ENCODE measurements at regions not wholly inside any gene's neighbourhood (a gene's known extent, or its start where the extent isn't known, plus 50 kb on each side); places are given as distances from the start of the nearest gene placed in this dataset.
A peak's percentile ranks its signal among the peaks of the same experiment; 100 is the strongest.

DNA sequence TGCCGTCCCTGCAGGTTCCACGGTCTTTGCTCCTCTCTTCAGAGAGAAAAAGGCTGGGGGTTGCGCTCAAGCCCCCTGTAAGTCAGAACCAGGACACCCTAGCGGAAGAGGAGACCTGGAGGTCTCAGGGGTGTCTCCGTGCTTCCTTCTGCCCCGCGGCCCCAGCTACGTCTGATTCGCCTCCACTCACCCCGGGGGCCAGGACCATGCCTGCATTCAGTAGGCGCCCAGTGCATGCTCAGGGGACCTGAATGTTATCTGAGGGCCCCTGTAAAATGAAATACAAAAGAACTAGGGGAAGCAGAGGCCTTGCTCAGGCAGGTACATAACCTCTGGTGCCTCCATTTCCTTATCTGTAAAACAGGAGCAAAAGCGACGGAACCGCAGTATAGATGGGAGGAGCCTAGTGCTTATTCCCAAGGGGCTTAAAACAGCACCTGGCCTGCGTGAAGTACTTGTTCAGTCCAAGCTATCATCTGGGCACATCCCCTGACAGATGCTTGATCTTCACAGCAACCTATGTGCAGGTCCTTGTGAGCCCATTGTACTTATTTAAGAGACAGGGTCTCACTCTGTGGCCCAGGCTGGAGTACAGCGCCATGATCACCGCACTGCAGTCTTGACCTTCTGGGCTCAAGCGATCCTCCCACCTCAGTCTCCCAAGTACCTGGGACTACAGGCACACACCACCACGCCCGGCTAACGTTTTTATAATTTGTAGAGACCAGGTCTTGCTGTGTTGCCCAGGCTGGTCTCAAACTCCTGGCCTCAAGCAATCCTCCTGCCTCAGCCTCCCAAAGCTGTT, 110.3 kb upstream of the NCOR2 start:
- Histone ChIP-seq H3K27ac (no peak overlapping the region), H3K27me3 (no peaks in the 10 kb centered on the region), H3K36me3 (no peaks in the 10 kb centered on the region), H3K9me3 (no peaks in the 10 kb centered on the region), H3K4me3 (no peak overlapping the region), H3K4me1 (peaks cover 25 to 92% (median 37%) of the 10 kb centered on the region in 3 donors)
- TF ChIP-seq, protein P1, sequence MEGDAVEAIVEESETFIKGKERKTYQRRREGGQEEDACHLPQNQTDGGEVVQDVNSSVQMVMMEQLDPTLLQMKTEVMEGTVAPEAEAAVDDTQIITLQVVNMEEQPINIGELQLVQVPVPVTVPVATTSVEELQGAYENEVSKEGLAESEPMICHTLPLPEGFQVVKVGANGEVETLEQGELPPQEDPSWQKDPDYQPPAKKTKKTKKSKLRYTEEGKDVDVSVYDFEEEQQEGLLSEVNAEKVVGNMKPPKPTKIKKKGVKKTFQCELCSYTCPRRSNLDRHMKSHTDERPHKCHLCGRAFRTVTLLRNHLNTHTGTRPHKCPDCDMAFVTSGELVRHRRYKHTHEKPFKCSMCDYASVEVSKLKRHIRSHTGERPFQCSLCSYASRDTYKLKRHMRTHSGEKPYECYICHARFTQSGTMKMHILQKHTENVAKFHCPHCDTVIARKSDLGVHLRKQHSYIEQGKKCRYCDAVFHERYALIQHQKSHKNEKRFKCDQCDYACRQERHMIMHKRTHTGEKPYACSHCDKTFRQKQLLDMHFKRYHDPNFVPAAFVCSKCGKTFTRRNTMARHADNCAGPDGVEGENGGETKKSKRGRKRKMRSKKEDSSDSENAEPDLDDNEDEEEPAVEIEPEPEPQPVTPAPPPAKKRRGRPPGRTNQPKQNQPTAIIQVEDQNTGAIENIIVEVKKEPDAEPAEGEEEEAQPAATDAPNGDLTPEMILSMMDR (IDR thresholded peaks at IDR 0.05): no peak
- no peak for TF ChIP-seq POLR2A (IDR thresholded peaks at IDR 0.05)
- WGBS, 2 donors: 86 to 91% methylated on average over 10 to 18 of the region's 21 CpGs
- intact Hi-C loops (cut with DNase I): no loop called here
- no peak for DNase-seq

DNA sequence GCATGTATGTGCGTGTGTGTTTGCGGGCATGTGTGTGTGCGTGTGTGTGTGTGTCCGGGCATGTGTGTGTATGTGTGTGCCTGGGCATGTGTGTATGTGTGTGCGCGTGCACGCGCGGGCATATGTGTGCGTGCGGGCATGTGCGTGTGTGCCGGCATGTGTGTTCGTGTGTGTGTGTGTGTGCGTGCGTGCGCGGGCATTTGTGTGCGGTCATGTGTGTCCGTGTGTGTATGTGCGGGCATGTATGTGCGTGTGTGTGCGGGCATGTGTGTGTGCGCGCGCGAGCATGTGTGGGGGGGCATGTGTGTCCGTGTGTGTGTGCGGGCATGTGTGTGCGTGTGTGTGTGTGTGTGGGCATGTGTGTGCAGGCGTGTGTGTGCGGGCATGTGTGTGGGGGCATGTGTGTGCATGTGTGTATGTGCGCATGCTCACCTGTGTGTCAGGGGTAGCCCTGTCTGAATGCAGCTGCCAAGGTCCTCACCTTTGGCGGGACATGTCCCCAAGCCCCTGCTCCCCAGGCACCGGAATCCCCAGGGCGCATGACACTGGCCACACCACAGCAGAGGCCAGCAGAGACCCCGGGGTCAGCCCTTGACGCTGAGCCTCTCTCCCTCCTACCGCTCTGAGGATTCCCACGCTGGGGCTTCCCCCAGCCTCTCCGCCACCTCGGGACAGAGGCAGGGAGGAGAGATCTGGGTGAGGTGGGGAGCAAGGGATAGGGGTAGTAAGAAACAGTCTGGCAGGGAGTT, 109.5 kb upstream of the NCOR2 start:
- H3K9me3 ChIP-seq: no peaks in the 10 kb centered on the region
- 83 to 93% methylated on average over 34 to 35 of the region's 42 CpGs for whole genome bisulfite sequencing, 2 donors
- H3K27me3 ChIP-seq: no peaks in the 10 kb centered on the region
- TF ChIP-seq POLR2A (IDR thresholded peaks at IDR 0.05): no peak
- TF ChIP-seq, protein P1 (IDR thresholded peaks at IDR 0.05): no peak
- peaks cover 17 to 83% (median 29%) of the 10 kb centered on the region in 3 donors for H3K4me1 ChIP-seq
- H3K36me3 ChIP-seq: no peaks in the 10 kb centered on the region
- no peak for DNase-seq
- H3K4me3 ChIP-seq: no peak overlapping the region
- peak overlapping the region in 3 of 4 donors; percentile 35 to 71 (median 62) for H3K27ac ChIP-seq
- intact Hi-C loops (cut with DNase I): no loop called here

DNA sequence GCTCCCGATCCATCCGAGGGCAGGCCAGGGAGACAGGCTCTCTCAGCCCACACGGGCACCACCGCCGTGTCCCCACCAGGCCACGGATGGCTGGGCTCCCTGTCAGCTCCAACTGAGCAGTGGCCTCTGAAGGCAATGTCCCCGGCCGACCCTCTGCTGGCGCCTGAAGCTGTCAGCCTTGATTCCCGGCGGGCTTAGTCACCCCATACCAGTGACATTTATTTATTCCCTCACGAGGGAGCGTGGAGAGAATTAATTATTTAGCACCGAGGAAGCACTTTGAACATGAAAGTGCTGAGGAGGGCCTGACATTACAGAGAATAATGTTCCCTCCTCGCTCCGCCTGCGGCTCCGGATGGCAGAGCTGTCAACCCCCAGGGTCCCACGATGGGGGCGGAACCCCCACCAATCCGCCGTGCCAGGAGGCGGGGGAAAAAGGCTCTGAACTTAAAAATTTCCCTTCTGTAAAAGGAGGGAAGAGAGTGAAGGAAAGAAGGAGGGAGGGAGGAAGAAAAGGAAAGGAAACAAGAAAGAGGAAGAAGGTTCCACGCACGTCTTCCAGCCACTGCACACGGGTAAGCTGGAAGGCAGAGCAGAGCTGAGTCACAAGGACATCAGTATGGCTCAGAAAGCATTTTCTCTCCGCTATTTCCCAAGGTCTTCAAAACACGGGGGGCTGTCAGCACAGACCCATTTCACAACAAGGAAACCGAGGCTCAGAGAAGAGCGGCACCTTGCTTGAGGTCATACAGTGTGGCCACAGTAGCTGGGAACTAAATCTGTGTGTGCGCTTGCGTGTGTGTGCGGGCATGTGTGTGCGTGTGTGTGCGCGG, 108.7 kb upstream of the NCOR2 start:
- no peaks in the 10 kb centered on the region for H3K9me3 ChIP-seq
- H3K27me3 ChIP-seq: no peaks in the 10 kb centered on the region
- peaks cover 10 to 75% (median 21%) of the 10 kb centered on the region in 3 donors for H3K4me1 ChIP-seq
- 53 to 63% methylated on average over 13 to 23 of the region's 36 CpGs for WGBS, 2 donors
- H3K36me3 ChIP-seq: no peaks in the 10 kb centered on the region
- H3K27ac ChIP-seq: peak overlapping the region; percentile 35 to 71 (median 62)
- no peak for TF ChIP-seq POLR2A (IDR thresholded peaks at IDR 0.05)
- TF ChIP-seq, protein P1 (IDR thresholded peaks at IDR 0.05): peak in 1 of 6 experiments; percentile 19
- intact Hi-C loops (cut with DNase I): no loop called here
- DNase-seq: no peak
- H3K4me3 ChIP-seq: peak overlapping the region in 1 of 4 donors; percentile 19

DNA sequence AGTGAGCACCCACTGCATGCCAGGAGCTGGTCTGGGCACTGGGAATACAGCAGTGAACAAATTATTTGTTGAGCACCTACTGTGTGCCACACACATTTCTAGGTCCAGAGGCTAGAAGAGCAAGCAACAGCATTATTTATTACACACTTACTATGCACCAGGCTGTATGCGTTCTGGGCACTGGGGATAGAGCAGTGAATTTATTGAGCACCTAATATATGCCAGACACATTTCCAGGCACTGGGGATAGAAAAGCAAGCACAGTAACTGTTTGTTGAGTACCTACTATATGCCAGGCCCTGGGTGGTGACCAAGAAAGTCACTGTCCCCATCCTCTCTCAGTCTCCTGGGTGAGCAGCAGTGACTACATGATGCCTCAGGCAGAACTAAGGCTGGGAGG, 107.5 kb upstream of the NCOR2 start:
- H3K36me3 ChIP-seq: no peaks in the 10 kb centered on the region
- WGBS, 2 donors: 100% methylated on average over 1 of the region's 1 CpG
- H3K4me1 ChIP-seq: peaks cover 10 to 64% (median 21%) of the 10 kb centered on the region in 3 donors
- no peaks in the 10 kb centered on the region for H3K27me3 ChIP-seq
- no peaks in the 10 kb centered on the region for H3K9me3 ChIP-seq
- TF ChIP-seq POLR2A (IDR thresholded peaks at IDR 0.05): no peak
- TF ChIP-seq, protein P1 (IDR thresholded peaks at IDR 0.05): no peak
- no peak overlapping the region for H3K4me3 ChIP-seq
- H3K27ac ChIP-seq: peak overlapping the region; percentile 62 to 77 (median 68)
- no peak for DNase-seq
- intact Hi-C loops (cut with DNase I): no loop called here
